ENCODE measurements at regions not wholly inside any gene's neighbourhood (a gene's known extent, or its start where the extent isn't known, plus 50 kb on each side); places are given as distances from the start of the nearest gene placed in this dataset.

DNA sequence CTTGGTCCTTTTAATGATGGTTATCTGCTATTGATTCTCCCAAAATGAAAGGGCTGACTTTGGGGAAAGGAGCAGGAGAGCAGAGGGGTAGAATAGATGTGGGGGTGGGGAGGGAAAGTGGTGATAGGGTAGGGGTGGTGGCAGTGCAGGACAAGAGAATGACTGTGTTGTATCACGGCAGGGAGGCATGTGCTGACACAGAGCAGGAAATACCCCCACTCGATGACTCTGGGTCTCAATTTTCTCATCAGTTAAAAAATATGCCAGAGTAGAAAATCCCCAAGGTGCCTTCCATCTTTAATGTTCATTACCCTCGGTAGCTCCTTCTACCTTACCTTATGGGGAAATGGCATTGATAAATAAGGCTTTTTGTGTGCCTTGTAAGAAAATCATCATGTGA is 79.0 kb upstream of the ATXN1 start:
- H3K9me2 ChIP-seq (replicated peaks; ENCODE audit: control insufficient read depth, low read length), result no peaks in the 10 kb centered on the region
- H3F3A ChIP-seq (ENCODE audit: control insufficient read depth, insufficient read depth), result no peaks in the 10 kb centered on the region
- H3K4me3 ChIP-seq (ENCODE audit: low read length), result no peak overlapping the region
- no peak overlapping the region for H3K4me2 ChIP-seq (ENCODE audit: low read length)
- H3K79me2 ChIP-seq (ENCODE audit: control insufficient read depth, low read length), result no peaks in the 10 kb centered on the region
- H3K4me1 ChIP-seq (ENCODE audit: control insufficient read depth, low read length), result no peaks in the 10 kb centered on the region
- H3K9me3 ChIP-seq (ENCODE audit: control insufficient read depth, insufficient read depth, low read length), result no peaks in the 10 kb centered on the region
- peaks cover 14% of the 10 kb centered on the region for H3K27me3 ChIP-seq (ENCODE audit: control insufficient read depth, low read length)
- TF ChIP-seq, protein P1, sequence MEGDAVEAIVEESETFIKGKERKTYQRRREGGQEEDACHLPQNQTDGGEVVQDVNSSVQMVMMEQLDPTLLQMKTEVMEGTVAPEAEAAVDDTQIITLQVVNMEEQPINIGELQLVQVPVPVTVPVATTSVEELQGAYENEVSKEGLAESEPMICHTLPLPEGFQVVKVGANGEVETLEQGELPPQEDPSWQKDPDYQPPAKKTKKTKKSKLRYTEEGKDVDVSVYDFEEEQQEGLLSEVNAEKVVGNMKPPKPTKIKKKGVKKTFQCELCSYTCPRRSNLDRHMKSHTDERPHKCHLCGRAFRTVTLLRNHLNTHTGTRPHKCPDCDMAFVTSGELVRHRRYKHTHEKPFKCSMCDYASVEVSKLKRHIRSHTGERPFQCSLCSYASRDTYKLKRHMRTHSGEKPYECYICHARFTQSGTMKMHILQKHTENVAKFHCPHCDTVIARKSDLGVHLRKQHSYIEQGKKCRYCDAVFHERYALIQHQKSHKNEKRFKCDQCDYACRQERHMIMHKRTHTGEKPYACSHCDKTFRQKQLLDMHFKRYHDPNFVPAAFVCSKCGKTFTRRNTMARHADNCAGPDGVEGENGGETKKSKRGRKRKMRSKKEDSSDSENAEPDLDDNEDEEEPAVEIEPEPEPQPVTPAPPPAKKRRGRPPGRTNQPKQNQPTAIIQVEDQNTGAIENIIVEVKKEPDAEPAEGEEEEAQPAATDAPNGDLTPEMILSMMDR (IDR thresholded peaks at IDR 0.05; ENCODE audit: low read depth, low read length, poor library complexity, severe bottlenecking), result no peak
- no peak for TF ChIP-seq EZH2phosphoT487 (IDR thresholded peaks at IDR 0.05; ENCODE audit: borderline replicate concordance, low read length)
- no peaks in the 10 kb centered on the region for H3K36me3 ChIP-seq (ENCODE audit: control insufficient read depth, low read length)
- H4K20me1 ChIP-seq (ENCODE audit: control insufficient read depth, insufficient read depth, low read depth, low read length), result no peaks in the 10 kb centered on the region
- no peak overlapping the region for H3K27ac ChIP-seq (ENCODE audit: low read depth, low read length)

DNA sequence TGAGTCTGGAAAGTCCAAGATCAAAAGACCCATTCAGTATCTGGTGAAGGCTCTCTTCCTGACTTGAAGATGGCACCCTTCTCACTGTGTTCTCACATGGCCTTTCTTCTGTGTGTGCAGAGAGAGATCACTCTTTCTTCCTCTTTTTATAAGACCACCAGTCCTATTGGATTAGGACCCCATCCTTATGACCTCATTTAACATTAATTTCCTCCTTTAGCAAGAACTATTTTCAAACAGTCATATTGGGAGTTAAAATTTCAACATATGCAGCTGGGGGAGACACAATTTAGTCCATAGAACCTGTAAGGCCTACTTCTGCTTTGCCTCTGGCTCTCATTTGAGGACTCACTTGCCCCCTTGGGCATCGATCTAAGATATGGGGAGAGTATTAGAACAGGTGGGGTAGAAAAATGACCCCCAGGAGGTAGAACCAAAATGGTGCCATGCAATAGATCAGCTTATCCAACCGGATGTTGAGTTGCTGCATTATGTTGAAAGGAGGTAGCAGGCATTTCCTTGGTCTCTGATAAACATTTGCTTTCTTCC is 78.4 kb upstream of the ATXN1 start:
- no peaks in the 10 kb centered on the region for H3K9me2 ChIP-seq (replicated peaks; ENCODE audit: control insufficient read depth, low read length)
- no peaks in the 10 kb centered on the region for H3F3A ChIP-seq (ENCODE audit: control insufficient read depth, insufficient read depth)
- no peak for TF ChIP-seq EZH2phosphoT487 (IDR thresholded peaks at IDR 0.05; ENCODE audit: borderline replicate concordance, low read length)
- TF ChIP-seq, protein P1 (IDR thresholded peaks at IDR 0.05; ENCODE audit: low read depth, low read length, poor library complexity, severe bottlenecking), result no peak
- peaks cover 14% of the 10 kb centered on the region for H3K27me3 ChIP-seq (ENCODE audit: control insufficient read depth, low read length)
- H3K4me1 ChIP-seq (ENCODE audit: control insufficient read depth, low read length), result no peaks in the 10 kb centered on the region
- no peaks in the 10 kb centered on the region for H3K9me3 ChIP-seq (ENCODE audit: control insufficient read depth, insufficient read depth, low read length)
- H3K4me3 ChIP-seq (ENCODE audit: low read length), result no peak overlapping the region
- no peaks in the 10 kb centered on the region for H3K79me2 ChIP-seq (ENCODE audit: control insufficient read depth, low read length)
- no peaks in the 10 kb centered on the region for H3K36me3 ChIP-seq (ENCODE audit: control insufficient read depth, low read length)
- no peak overlapping the region for H3K27ac ChIP-seq (ENCODE audit: low read depth, low read length)
- no peaks in the 10 kb centered on the region for H4K20me1 ChIP-seq (ENCODE audit: control insufficient read depth, insufficient read depth, low read depth, low read length)
- no peak overlapping the region for H3K4me2 ChIP-seq (ENCODE audit: low read length)

DNA sequence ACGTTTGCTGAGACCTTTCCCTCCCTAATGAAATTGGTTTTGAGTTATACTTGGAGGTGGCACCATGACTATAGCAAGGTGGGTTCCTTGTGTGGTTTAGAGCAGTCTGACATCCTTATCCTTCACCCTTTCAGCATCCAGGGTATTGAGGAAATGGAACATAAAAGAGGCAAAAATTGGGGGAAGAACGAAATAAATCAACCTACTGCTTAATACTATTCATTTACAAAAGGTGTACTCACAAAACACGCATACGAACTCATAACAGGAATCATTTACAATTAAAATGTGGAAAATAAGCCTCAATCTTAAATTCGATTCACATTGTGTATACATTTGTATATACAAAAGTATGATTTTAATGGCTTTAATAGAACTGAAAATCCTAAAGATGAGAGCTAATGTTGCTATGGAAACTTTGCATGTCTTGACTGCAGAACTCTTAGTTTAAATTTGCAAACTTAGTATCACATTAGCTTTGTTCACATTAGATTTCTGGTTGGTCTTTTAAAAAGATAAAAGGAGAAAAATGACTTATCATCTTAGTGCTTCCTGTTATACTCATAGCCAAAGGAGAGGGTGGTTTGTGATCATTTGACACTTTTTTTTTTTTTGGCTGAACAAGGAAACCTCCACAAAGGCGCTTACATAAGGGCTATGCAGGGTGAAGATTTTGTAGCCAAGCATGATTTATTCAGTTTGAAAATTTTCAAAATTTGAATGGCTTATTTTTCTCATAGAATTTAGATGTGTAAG is 76.1 kb upstream of the ATXN1 start:
- H3K79me2 ChIP-seq (ENCODE audit: control insufficient read depth, low read length), result no peaks in the 10 kb centered on the region
- no peak for TF ChIP-seq EZH2phosphoT487 (IDR thresholded peaks at IDR 0.05; ENCODE audit: borderline replicate concordance, low read length)
- TF ChIP-seq, protein P1 (IDR thresholded peaks at IDR 0.05; ENCODE audit: low read depth, low read length, poor library complexity, severe bottlenecking), result no peak
- no peaks in the 10 kb centered on the region for H3K9me3 ChIP-seq (ENCODE audit: control insufficient read depth, insufficient read depth, low read length)
- no peaks in the 10 kb centered on the region for H3F3A ChIP-seq (ENCODE audit: control insufficient read depth, insufficient read depth)
- no peaks in the 10 kb centered on the region for H3K9me2 ChIP-seq (replicated peaks; ENCODE audit: control insufficient read depth, low read length)
- H3K4me1 ChIP-seq (ENCODE audit: control insufficient read depth, low read length), result no peaks in the 10 kb centered on the region
- peaks cover 14% of the 10 kb centered on the region for H3K27me3 ChIP-seq (ENCODE audit: control insufficient read depth, low read length)
- H3K36me3 ChIP-seq (ENCODE audit: control insufficient read depth, low read length), result no peaks in the 10 kb centered on the region
- H3K4me3 ChIP-seq (ENCODE audit: low read length), result no peak overlapping the region
- H4K20me1 ChIP-seq (ENCODE audit: control insufficient read depth, insufficient read depth, low read depth, low read length), result no peaks in the 10 kb centered on the region
- H3K27ac ChIP-seq (ENCODE audit: low read depth, low read length), result no peak overlapping the region
- no peak overlapping the region for H3K4me2 ChIP-seq (ENCODE audit: low read length)
